Calu3 (cell line): ENCODE measurements at regions not wholly inside any gene's neighbourhood (a gene's known extent, or its start where the extent isn't known, plus 50 kb on each side); places are given as distances from the start of the nearest gene placed in this dataset.
A peak's percentile ranks its signal among the peaks of the same experiment; 100 is the strongest.

Source experiments
- BruUV-seq: library from RNA; stranded (reverse); fragments of 400-500 nt; replicated peaks from 2 replicates; lab custom pipeline; 2021; lab: Mats Ljungman, UMichigan
- CTCF ChIA-PET: fragments of 300-600 bp; sonication (Branson Sonifier 250); formaldehyde crosslinking; loops from one replicate; lab custom pipeline; 2022; ENCODE audit warnings: antibody characterized with exemption; lab: Charles Lee
- DNase-seq: peaks from one replicate; pipeline ENCODE4 v3.0.0; 2022
- H3K27ac Mint-ChIP-seq: one replicate; pipeline ENCODE4 v1.8.0; 2022; ENCODE audit warnings: mixed read lengths; ENCODE audit not compliant: unreplicated experiment
- H3K27me3 Mint-ChIP-seq: one replicate; pipeline ENCODE4 v1.8.0; 2022; ENCODE audit warnings: mixed read lengths; ENCODE audit not compliant: unreplicated experiment
- H3K36me3 Mint-ChIP-seq: one replicate; pipeline ENCODE4 v1.8.0; 2022; ENCODE audit warnings: mild to moderate bottlenecking, moderate library complexity, mixed read lengths; ENCODE audit not compliant: insufficient read depth, unreplicated experiment
- H3K4me1 Mint-ChIP-seq: one replicate; pipeline ENCODE4 v1.8.0; 2022; ENCODE audit warnings: mild to moderate bottlenecking, low read depth, mixed read lengths; ENCODE audit not compliant: unreplicated experiment
- H3K4me3 Mint-ChIP-seq: one replicate; pipeline ENCODE4 v1.8.0; 2022; ENCODE audit warnings: mild to moderate bottlenecking, low read depth, moderate library complexity, mixed read lengths; ENCODE audit not compliant: unreplicated experiment
- H3K9me3 Mint-ChIP-seq: one replicate; pipeline ENCODE4 v1.8.0; 2022; ENCODE audit warnings: low read depth, mixed read lengths; ENCODE audit not compliant: unreplicated experiment
- intact Hi-C: fragments of 100-400 bp; cut with micrococcal nuclease; formaldehyde crosslinking; loops from one replicate; pipeline ENCODE4 v1.10.0; 2022; ENCODE audit not compliant: unreplicated experiment
- TF ChIP-seq, protein P1 (sequence below): fragments of 200-600 bp; IDR thresholded peaks from one replicate; pipeline ENCODE4 v1.8.0; 2022; ENCODE audit warnings: antibody characterized with exemption; ENCODE audit not compliant: unreplicated experiment

DNA sequence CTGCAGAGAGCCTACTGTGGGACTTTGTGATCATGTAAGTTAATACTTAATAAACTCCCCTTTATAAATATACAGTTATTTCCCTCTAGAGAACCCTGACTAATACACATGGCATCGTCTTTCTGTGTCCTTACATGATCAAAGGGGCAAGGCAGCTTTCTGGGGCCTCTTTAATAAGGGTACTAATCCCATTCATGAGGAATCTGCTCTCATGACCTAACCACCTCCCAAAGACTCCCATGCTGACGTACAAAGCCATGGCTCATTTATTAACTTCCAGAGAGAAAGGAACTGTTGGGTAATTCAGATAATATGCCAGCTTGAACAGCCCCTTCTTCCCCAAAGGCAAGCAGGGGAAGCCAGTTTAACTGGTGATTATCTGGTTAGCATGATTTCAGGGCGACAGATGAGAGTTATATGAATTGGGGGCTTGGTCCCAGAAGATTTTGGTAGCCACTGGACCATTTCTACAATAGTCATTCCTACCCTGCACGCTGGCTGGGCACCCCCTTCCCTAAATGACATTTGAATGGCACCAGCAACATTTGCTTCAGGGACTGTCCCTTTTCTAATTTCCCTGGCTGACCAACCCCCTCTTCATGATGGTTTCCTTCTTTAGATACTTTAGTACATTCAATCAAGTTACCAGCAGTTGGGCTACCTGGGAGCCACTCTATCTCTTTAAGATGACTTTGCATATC is 83.6 kb upstream of the C3orf80 start:
- H3K4me3 Mint-ChIP-seq, result no peak overlapping the region
- DNase-seq, result peak; percentile 24
- no peaks in the 10 kb centered on the region for H3K27me3 Mint-ChIP-seq
- TF ChIP-seq, protein P1, sequence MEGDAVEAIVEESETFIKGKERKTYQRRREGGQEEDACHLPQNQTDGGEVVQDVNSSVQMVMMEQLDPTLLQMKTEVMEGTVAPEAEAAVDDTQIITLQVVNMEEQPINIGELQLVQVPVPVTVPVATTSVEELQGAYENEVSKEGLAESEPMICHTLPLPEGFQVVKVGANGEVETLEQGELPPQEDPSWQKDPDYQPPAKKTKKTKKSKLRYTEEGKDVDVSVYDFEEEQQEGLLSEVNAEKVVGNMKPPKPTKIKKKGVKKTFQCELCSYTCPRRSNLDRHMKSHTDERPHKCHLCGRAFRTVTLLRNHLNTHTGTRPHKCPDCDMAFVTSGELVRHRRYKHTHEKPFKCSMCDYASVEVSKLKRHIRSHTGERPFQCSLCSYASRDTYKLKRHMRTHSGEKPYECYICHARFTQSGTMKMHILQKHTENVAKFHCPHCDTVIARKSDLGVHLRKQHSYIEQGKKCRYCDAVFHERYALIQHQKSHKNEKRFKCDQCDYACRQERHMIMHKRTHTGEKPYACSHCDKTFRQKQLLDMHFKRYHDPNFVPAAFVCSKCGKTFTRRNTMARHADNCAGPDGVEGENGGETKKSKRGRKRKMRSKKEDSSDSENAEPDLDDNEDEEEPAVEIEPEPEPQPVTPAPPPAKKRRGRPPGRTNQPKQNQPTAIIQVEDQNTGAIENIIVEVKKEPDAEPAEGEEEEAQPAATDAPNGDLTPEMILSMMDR, result no peak
- H3K4me1 Mint-ChIP-seq, result peaks cover 20% of the 10 kb centered on the region
- H3K36me3 Mint-ChIP-seq, result no peaks in the 10 kb centered on the region
- TSS peak; percentile 68 for BruUV-seq
- H3K9me3 Mint-ChIP-seq, result peaks cover 9% of the 10 kb centered on the region
- peak overlapping the region; percentile 66 for H3K27ac Mint-ChIP-seq
- CTCF ChIA-PET, result interaction anchor here (1.6 to 2.1 kb wide), 3 partner anchors 9 to 110 kb away, joined by 5 to 7 read pairs (median 7); no protein-coding TSS in a partner anchor
- intact Hi-C loops, result no loop called here

DNA sequence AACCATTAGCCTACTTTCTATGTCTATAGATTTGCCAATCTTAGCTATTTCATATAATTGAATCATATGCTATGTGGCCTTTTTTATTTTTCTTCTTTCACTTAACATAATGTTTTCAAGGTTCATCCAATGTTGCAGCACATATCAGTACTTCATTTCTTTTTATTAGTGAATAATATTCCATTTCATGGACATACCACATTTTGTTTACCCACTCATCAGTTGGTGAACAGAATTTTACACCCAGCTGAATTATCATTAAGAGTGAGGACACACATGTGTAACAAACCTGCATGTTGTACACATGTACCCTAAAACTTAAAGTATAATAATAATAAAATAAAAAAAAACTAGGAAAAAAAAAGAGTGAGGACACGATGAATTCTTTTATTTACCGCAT is 81.7 kb upstream of the C3orf80 start:
- CTCF ChIA-PET, result interaction anchor here (0.8 kb wide), 1 partner anchor 82 kb away, joined by 5 read pairs; no protein-coding TSS in a partner anchor
- TF ChIP-seq, protein P1, result no peak
- Mint-ChIP-seq H3K27me3 (no peaks in the 10 kb centered on the region), H3K4me1 (peaks cover 20% of the 10 kb centered on the region), H3K36me3 (no peaks in the 10 kb centered on the region), H3K4me3 (no peak overlapping the region), H3K27ac (no peak overlapping the region), H3K9me3 (peaks cover 12% of the 10 kb centered on the region)
- DNase-seq, result no peak
- BruUV-seq, result no TSS peak
- intact Hi-C loops, result no loop called here

DNA sequence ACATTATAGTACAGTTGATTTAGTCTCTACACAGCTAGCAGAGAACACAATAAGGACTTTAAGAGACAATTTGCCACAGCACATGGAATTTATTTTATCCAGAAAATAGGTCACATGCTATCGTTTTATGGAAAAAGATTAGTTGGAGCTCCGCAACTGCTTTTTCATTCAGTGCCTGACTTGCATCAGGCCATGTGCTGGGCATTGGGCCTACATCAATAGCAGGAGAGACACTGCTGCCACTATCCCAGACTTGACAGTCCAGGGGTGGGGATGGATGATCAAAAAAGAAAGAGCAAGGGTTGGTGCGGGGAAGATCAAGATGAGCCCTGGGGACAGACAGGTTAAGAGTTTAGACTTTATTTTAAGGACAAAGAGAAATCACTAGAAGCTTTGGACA is 75.2 kb upstream of the C3orf80 start:
- H3K4me3 Mint-ChIP-seq, result no peak overlapping the region
- no peaks in the 10 kb centered on the region for H3K4me1 Mint-ChIP-seq
- TF ChIP-seq, protein P1, result no peak
- BruUV-seq, result no TSS peak
- H3K27ac Mint-ChIP-seq, result no peak overlapping the region
- peaks cover 3% of the 10 kb centered on the region for H3K9me3 Mint-ChIP-seq
- DNase-seq, result no peak
- intact Hi-C loops, result no loop called here
- CTCF ChIA-PET, result interaction anchor here (0.8 kb wide), 1 partner anchor 177 kb away, joined by 3 read pairs; no protein-coding TSS in a partner anchor
- no peaks in the 10 kb centered on the region for H3K27me3 Mint-ChIP-seq
- no peaks in the 10 kb centered on the region for H3K36me3 Mint-ChIP-seq

DNA sequence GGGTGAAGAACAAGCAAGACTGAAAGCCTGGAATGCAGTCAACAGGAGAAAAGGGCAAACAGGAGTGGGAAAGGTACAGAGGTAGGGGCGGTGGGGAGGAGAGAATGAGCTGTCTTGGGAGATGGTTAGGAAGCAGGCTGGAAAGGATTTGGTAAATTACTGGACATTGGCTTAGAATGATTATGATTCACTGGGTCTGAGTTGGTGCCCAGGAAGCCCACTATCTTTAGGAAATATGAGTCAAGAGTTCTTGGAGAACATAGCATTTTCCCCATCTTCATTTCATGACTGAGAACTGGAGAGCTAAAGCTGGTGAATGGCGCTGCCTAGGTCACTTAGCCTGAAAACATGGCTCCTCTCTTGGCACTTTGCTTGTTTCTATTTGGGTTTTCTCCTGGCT is 74.7 kb upstream of the C3orf80 start:
- CTCF ChIA-PET, result interaction anchor here (0.8 kb wide), 1 partner anchor 176 kb away, joined by 3 read pairs; no protein-coding TSS in a partner anchor
- H3K4me1 Mint-ChIP-seq, result no peaks in the 10 kb centered on the region
- H3K27ac Mint-ChIP-seq, result no peak overlapping the region
- no peak overlapping the region for H3K4me3 Mint-ChIP-seq
- BruUV-seq, result no TSS peak
- no peaks in the 10 kb centered on the region for H3K27me3 Mint-ChIP-seq
- no peak for DNase-seq
- no peaks in the 10 kb centered on the region for H3K36me3 Mint-ChIP-seq
- TF ChIP-seq, protein P1, result no peak
- intact Hi-C loops, result no loop called here
- H3K9me3 Mint-ChIP-seq, result peaks cover 3% of the 10 kb centered on the region
